Coronary artery (tissue), 2 donors: ENCODE measurements at regions not wholly inside any gene's neighbourhood (a gene's known extent, or its start where the extent isn't known, plus 50 kb on each side); places are given as distances from the start of the nearest gene placed in this dataset.

Experiments
- DNase-seq: peaks from one replicate; pipeline ENCODE4 v3.0.0-alpha.2; 2017; ENCODE audit warnings: low spot score
- H3K27ac ChIP-seq, 2 donors: fragments of 200-600 bp; sonication (generic); one replicate each; pipeline ENCODE4 v1.5.1; 2016 to 2019
- H3K4me3 ChIP-seq: fragments of 200-600 bp; sonication (generic); 2 replicates; pipeline ENCODE4 v1.5.1; 2016; ENCODE audit warnings: mild to moderate bottlenecking, moderate library complexity
- CTCF ChIP-seq: fragments of 200-600 bp; sonication (generic); IDR thresholded peaks from one replicate; pipeline ENCODE4 v1.5.1; 2019; ENCODE audit warnings: antibody characterized with exemption

DNA sequence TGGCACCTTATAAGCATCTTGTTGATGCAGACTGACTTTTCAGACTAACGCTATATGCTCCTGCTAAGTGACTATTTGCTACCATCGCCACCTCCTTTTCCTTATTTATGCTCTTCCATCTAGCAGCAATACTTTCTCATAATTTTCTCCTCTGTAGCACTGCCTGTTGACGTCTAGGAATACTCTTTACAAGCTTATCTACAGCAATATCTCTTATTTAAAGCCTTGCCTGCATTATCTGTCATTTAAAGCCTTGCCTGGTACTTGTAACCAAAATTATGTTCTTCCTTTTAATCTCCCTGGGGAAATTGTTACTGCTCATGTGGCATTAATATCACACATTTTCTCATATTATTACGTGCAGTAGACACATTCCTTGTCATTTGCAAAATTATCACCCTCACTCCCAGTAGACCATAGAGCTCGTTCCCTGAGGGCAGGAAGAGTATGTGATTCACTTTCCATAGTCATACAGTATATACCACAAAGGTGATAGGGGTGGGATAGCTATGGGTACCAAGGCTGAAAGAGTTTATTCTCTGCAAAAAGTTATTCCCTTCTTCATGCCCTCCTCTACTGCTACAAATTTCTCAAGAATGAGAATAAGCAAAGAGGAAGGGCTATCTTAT is 359.7 kb upstream of the PCDH15 start:
- no peak for DNase-seq
- no peak overlapping the region for H3K4me3 ChIP-seq
- no peak overlapping the region for H3K27ac ChIP-seq
- TF ChIP-seq CTCF, result no peak

- no peak overlapping the region for H3K4me3 ChIP-seq
- TF ChIP-seq CTCF, result no peak
- DNase-seq, result no peak
- no peak overlapping the region for H3K27ac ChIP-seq
These were observed 357.6 kb upstream of the PCDH15 start for GRCh38 chr10:55158633-55159032.

- TF ChIP-seq CTCF, result no peak
These were observed 345.0 kb upstream of the PCDH15 start for GRCh38 chr10:55146032-55146431.

GRCh38 chr10:55144001-55144400 is 343.0 kb upstream of the PCDH15 start:
- no peak for DNase-seq
- Histone ChIP-seq H3K27ac (no peak overlapping the region), H3K4me3 (no peak overlapping the region)
- TF ChIP-seq CTCF, result no peak

More at GRCh38 chr10:55146032-55146431, 345.0 kb upstream of the PCDH15 start:
- Histone ChIP-seq H3K4me3 (no peak overlapping the region), H3K27ac (no peak overlapping the region)
- no peak for DNase-seq

- TF ChIP-seq CTCF, result no peak
- Histone ChIP-seq H3K4me3 (no peak overlapping the region), H3K27ac (no peak overlapping the region)
- DNase-seq, result no peak
These were observed 340.9 kb upstream of the PCDH15 start for GRCh38 chr10:55141892-55142291.

GRCh38 chr10:55137063-55137462 is 336.0 kb upstream of the PCDH15 start:
- no peak overlapping the region for H3K27ac ChIP-seq
- no peak for DNase-seq
- H3K4me3 ChIP-seq, result no peak overlapping the region
- no peak for TF ChIP-seq CTCF

GRCh38 chr10:55104738-55105137 is 303.7 kb upstream of the PCDH15 start:
- no peak for DNase-seq
- no peak overlapping the region for H3K4me3 ChIP-seq
- no peak overlapping the region for H3K27ac ChIP-seq
- TF ChIP-seq CTCF, result no peak
